Hippocampal formation (tissue), 2 donors: ENCODE measurements at regions not wholly inside any gene's neighbourhood (a gene's known extent, or its start where the extent isn't known, plus 50 kb on each side); places are given as distances from the start of the nearest gene placed in this dataset.
A peak's percentile ranks its signal among the peaks of the same experiment; 100 is the strongest.

Experiments used
- DNase-seq, 2 donors: peaks; one replicate each; lab custom pipeline; 2025; lab: John Stamatoyannopoulos, UW

DNA sequence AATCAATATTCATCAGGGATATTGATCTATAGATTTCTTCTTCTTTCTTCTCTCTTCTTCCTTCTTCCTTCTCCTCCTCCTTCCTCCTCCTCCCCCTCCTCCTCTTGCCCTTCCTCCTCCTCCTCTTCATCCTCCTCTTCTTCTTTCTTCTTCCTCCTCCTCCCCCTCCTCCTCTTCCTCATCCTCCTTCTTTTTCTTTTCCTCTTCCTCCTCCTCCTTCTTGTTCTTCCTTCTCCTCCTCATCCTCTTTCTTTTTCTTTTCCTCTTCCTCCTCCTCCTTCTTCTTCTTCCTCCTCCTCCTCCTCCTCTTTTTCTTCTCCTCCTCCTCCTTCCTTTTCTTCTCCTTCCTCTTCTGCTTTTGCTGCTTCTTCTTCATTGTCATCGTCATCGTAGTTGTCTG, 52.4 kb upstream of the SERINC1 start:
- no peak for DNase-seq

DNA sequence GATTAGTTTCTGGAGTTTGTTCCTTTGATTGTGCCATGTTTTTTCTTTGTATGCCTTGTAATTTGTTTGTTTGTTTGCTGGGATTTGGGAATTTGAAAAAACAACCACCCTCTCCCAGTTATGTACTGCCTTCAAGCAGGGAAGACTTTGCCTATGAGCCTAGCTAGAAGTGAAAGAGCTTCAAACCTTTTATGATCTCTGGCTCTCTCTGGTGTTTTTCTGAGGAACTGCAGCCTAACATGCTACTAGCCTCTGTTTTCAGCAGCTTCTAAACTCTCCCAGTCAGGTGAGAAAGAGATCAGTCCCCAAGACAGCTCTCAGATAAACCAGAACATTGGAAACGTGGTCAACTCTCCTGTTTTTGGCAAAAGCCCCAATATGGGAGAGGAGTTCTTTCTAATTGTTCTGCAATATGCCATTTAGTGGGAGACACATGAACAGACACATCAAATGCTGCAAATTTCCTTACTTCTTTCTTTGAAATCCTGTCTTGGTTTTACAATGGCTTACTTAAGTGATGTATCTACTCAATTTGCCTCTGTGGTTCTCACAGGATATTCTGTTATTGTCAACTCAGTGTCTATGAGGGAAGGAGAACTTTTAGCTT, 58.9 kb upstream of the SERINC1 start:
- peak; percentile 15 to 58 for DNase-seq

GRCh38 chr6:122548281-122548680, 61.9 kb upstream of the PKIB start:
- no peak for DNase-seq

- DNase-seq: no peak
Observed at GRCh38 chr6:122548820-122549219, 61.4 kb upstream of the PKIB start.

DNA sequence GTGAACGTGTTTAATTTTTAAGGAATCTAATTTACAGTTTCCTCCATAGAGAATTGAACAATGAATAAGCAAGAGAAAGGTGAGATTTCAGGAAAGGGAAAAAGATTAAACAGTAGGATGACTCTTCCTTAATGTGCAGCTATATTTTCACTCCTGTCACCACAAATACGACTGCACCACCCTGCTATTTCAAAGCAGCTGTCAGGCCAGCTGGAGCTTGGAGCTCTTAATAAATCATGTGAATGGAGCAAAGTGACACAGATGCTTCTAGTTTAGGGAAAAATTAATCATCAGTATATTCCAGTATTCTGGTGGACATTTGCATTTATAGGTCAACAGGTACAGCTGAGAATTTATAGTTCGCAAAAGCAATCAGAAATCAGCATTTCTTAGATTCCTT, 56.5 kb upstream of the PKIB start:
- no peak for DNase-seq

GRCh38 chr6:122555561-122555960, 54.6 kb upstream of the PKIB start:
- DNase-seq: no peak

- no peak for DNase-seq
Observed at GRCh38 chr6:122558080-122558479, 52.1 kb upstream of the PKIB start.
